HG03457 (cell line): ENCODE measurements at regions not wholly inside any gene's neighbourhood (a gene's known extent, or its start where the extent isn't known, plus 50 kb on each side); places are given as distances from the start of the nearest gene placed in this dataset.

Experiments used
- ATAC-seq: cut with Tn5 transposase; IDR thresholded peaks from one replicate; pipeline ENCODE4 v1.9.1; 2021; ENCODE audit warnings: moderate number of reproducible peaks; ENCODE audit not compliant: unreplicated experiment

DNA sequence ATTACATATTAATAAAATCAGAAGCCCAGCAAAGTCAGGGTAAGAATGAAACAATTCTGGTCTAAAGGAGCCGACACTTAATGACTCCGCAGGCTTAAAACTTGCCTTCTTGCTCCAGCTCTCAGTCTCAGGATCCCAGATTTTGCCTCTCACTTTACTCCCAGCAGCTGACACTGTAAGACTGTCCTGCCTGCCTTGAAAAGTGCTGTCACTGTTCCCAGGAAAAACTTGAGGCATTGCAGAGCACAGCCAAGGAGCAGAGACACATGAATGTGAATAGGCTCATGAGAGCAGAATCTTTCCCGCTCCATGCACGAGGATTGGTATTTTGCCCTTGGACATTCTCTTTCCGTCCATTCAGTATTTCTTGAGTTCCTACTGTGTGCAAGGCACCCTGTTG lies 457.6 kb upstream of the ZFHX3 start:
- no peak for ATAC-seq

DNA sequence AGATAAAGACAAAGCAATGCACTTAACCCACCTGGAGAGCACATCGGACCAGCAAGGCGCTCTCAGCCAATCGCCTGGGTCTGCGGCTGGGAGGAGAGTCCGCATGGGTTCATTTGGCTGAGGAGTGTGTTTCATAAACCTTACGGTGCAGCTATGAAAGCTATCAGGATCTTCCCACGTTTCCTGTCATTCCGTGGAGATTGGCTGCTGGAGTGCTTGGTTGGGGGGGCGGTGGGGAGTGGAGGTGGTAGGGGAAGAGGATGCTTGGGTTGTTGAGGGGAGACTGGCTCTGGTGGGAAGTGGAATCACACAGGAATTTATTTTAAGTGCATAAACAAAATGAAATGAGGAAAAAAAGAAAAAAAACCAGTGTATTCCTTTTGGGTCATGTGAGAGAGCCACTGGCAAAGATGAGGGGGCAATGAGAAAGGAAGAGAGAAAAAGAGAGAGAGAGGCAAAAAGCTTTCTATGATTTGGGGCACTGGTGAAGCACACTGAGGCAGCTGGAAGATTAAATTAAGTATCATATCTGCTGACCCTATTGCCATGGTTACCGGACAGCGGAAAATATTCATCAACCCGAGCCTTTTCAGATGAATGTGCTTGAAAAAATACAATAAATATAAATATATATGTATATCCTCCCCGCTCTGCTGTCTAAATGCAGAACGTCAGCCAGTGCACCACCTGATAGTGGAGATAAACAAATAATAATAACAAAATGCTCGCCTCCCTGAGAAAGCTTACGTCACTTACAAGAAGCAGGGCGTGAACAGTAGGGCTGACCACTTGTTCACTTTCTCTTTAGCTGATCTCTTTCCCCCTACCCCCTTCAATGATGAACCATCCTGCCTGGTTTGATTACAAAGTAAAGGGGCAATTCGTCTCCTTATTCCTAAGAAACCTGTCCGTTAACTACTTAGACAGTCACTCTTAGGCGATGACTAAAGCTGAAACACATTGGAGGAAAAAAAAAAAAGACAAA lies 457.0 kb upstream of the ZFHX3 start:
- ATAC-seq: no peak

DNA sequence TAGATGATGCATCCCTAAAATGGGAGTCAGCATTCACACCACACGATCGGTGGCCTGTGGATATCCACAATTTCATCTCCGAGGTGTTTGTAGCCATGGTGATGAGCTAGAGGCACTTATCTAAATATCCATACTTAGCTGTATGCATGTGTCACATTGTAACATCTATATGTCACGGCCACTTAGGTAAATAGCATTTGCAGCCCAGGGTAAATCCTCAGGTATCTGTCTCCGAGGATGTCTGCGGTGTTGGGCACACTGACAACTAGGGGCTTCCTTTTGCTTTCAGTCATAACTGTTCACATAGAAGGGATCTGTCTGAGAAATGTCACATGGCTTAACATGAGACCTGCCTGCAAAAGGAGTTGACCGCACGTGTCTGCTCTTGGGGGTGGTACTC lies 455.2 kb upstream of the ZFHX3 start:
- ATAC-seq: no peak

DNA sequence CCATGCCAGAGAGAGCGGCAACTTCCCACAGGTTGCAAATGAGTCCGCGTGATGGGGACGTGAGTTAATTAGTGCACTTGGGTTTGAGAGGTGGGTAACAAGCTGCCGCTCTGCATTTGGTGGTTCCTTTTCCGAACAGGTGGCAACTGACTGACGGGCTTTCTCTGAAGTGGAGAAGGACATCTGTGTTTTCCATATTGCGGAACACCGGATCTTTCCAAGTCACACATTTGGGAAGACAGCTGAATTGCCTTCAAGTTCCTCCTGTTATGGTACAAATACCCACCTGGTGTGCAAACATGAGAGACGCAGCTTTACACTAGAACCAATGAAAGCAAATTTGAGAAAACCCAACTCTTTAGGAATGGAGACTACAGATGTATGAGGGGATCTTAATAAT lies 451.3 kb upstream of the ZFHX3 start:
- no peak for ATAC-seq

DNA sequence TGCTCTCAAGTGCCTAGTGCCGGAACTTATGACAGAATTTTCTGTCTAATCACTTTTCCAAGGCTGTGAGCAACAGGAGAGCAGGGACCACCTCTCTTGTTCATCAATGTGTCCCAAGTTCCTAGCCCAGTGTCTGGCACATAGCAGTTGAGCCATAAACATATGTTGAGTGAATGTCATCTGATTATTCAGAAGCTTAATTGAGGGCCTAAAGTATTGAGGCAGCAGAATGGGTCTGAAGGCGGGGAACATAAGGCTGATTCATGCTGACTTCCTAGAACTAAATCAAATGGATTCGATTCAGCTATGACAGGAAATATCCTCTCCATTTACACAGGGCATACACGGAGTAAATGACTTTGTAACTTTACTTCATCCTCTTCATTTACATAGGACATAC lies 438.0 kb upstream of the ZFHX3 start:
- ATAC-seq: no peak

DNA sequence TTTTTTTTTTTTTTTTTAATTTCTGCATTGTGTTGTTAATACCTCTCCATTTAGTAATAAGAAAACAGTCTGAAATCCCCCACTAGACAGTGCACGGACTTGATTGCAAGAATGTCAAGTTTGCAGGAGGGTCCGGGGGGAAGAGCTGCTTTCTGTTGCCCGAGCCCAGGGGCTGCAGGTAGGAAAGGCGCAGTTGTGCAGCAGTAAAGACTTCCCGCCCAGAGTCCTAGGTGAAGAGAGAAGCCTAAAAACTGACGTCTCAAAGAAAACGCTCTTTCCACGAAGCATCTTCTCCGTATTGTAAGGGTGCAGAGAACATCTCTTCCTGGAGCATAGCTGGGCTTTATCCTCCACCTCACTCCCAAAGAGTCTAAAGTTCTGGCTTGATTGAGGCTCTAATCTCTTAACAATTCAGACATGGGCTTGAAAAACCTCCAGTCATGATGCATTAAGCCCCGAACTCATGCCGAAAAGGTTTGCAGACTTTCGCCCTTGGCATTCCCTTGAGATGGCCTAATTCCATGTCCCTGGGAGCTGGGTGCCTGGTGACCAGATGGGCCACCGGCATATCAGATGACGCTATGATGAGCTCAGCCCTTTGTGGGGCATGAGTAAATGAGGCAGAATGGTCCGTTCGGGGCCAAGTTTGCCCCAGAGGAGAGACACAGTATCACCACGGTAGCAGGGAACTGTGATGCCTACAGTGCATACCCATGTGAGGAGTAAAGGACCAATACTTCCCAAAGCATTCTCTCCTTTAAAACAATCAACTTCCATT lies 436.2 kb upstream of the ZFHX3 start:
- no peak for ATAC-seq

DNA sequence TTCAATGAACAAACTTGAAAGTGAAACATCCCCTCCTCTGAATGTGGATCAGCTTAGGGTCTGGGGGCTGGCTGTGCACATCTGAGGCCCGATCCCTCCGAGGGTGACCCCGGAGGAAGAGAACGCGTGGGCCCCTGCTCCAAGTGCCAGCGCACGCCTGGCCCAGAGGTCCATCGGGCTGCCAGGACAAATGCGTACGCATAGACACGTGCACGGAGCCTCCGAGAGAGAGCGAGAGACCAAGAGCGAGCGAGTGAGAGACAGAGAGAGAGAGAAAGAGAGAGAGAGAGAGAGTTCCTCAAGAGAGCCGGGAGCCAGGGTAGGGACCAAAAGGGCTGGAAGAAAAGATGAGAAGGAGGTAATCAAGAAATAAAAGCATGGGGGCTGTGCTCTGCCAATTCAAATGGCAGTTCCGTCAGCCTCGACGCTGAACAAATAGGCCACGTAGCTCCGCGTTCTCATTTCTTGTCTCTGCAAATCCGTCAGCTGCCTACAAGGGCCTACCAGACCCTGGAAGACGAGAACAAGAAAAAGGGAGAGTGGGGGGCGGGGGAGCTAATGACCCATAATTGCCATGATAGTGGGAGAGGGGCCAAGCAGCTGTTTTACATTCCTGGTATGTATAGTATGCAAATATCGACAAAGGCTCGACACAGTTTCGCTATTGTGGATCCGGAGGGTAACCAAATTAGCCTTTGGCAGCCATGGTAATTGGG lies 435.3 kb upstream of the ZFHX3 start:
- ATAC-seq: no peak

DNA sequence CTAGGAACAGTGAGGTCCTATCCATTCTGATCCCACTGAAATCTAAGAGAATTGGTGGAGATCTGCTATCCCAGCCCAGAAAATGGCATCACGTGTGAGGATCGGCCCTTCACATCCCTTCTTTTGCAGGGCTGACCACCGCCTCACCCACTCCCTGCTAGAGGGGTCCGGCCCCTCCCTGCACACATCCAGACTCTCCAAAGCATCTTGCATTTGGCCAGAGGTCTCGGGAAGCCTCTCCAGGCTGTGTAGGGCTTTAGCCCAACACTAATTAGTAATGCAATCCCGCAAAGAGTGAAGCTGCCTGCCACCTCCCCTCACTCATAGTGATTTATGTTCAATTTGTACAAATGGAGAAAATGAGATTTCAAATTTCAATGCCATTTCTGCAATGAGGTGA lies 434.4 kb upstream of the ZFHX3 start:
- ATAC-seq: no peak

DNA sequence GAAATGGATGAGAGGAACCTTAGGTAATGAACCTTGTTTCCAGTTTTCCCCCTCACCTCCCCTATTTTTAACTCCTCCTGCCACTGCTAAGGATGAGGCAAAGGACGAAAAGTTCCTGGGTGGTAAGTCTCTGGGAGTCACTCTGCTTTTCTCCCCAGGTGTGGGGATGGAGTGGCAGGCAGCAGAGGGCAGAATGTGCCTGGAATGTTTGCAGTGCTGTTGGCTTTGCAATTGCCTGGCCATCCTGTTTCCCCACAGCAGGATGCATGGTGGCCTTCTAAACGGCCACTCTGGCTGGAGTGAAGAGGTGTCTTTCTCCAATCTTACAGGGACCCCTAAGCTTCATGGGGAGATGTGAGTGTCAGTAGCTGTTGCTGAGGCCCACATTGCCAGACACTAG lies 432.5 kb upstream of the ZFHX3 start:
- no peak for ATAC-seq

DNA sequence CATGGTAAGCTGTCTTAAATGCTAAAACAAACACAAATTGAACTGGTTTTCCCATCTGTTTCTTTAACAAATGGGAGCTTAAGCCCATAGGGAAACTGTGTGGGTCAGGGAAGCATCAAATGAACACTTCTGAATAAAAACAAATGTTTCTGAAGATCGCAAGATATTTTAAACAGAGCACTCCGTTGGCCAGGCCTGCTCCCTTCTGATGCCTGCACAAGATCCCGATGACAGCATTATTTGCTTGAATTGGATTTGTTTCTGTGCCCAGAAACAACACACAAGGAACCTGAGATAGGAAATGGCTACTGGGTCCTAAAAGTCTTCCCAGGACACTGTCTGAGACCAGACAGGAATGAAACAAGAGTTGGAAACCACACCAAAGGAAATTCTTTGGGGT lies 425.8 kb upstream of the ZFHX3 start:
- ATAC-seq: no peak

DNA sequence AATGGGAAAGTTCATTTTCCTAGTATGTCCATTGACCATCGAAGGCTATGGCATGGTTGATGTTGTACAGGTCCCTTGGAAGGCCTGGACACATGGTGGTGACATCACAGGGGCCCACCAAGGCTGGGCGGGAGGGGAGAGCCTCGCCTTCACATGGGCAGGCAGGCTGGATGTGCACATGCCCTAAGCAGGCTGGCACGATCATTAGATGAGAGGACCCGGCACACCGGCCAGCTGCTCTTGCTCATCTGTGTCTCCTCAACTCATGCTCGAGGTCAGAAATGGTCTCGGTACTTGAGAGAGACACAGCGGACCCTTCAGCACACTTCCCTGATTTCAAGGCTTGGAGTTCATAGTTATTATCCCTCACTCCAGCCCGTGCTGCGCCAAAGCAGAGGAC lies 416.9 kb upstream of the ZFHX3 start:
- no peak for ATAC-seq

DNA sequence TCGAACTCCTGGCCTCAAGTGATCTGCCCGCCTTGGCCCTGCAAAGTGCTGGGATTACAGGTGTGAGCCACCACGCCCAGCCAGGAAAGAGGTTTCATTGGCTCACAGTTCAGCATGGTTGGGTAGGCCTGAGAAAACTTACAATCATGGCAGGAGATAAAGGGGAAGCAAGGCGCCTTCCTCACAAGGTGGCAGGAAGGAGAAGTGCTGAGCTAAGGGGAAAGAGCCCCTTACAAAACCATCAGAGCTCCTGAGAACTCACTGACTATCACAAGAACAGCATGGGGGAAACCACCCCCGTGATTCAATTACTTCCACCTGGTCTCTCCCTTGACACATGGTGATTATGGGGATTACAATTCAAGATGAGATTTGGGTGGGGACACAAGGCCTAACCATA lies 411.7 kb upstream of the ZFHX3 start:
- no peak for ATAC-seq

DNA sequence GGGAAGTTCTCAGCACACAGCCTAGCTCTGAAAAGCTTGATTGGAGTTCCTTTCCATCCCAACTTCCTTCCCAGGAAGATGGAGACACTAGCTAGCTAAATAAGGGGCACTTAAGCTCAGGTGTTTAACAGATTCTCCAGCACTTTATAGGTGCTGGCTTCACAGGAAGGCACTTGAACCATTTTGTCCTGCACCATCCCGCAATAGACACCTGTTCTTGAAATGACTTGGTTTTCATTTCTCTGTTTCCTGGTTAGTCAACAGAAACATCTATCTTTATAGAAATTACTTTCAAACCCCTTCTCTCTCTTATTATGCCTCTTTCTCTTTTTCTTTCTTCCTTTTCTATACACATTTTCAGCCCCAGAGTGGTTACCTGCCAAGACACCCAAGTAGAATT lies 409.9 kb upstream of the ZFHX3 start:
- no peak for ATAC-seq

DNA sequence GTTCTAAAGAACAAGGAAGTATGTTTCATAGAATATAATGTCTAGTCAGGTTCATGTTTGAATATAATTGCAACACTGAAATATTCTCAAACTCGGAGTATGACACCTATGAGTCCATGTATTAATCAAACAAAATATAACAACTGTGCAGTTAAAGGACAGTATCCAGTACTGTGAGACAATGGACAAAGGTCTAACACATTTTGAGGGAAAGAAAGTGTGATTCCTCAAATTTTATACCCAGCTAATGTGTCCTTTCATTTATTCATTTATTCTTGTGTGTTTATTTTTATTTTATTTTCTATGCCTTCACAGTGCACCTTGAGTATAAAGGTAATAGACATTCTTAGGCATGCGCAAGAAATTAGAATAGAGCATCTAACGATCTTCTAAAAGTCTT lies 401.0 kb upstream of the ZFHX3 start:
- ATAC-seq: no peak

DNA sequence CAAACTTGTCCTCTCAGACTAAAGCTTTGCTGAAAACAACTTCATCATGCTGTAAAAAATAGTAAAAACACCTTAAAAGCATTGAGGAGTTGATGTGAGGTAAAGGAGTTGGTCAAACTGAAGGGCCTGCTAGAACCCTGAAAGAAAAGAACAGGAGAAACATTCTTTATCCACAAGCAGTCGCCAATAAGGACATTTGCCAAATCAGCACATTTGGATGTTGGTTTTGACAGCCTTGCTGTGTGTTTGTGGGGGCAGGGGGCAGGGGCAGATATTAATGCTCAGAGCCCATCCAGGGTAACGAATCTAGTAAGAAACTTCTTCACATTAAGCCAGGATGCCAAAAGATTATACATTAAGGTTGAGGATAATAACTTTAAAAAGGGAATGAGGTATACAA lies 399.9 kb upstream of the ZFHX3 start:
- ATAC-seq: no peak

DNA sequence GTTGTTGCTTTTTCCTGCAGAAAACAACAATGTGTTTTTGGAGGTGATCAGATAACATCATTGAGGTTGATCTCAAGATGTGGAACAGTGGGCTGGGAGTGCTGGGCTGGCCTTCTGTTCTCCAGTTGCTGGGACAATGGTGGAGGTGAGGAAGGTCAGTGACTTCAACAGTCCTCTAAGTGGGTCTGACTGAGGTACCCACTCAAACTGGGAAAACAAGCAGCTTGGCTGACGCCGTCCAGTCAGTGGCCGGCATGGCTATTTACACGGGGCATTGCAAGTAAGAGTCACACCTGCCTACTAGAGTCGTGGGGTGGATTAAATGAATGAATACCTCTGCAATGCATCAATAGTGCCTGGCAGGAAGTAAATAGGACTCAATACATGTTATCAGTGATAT lies 386.7 kb upstream of the ZFHX3 start:
- no peak for ATAC-seq

DNA sequence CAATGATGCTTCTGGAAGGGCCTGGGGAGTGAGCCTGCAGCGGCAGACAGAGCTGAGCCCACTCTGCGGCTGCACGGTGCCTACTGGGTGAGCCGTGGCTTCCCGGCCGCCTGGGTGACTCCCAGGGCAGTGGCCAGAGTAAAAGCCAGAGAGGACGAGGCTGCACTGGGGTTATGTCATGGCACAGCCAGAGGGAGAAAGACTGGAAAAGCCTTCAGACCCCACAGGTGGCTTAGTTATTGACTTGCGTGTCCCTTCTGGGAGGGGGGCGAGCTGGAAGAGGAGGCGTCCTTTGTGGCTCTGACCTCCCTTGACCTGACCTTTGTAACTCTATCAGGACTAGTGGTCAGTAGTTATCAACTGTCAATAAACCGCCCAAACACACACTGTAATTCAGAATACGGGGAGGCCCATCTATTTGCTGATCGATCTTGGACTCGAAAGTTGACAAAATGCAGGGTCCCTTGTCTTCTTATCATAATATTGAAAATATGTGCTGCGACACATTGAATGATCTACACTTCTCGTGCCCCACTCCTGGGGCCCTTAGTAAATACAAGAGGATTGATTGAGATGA lies 385.9 kb upstream of the ZFHX3 start:
- no peak for ATAC-seq

DNA sequence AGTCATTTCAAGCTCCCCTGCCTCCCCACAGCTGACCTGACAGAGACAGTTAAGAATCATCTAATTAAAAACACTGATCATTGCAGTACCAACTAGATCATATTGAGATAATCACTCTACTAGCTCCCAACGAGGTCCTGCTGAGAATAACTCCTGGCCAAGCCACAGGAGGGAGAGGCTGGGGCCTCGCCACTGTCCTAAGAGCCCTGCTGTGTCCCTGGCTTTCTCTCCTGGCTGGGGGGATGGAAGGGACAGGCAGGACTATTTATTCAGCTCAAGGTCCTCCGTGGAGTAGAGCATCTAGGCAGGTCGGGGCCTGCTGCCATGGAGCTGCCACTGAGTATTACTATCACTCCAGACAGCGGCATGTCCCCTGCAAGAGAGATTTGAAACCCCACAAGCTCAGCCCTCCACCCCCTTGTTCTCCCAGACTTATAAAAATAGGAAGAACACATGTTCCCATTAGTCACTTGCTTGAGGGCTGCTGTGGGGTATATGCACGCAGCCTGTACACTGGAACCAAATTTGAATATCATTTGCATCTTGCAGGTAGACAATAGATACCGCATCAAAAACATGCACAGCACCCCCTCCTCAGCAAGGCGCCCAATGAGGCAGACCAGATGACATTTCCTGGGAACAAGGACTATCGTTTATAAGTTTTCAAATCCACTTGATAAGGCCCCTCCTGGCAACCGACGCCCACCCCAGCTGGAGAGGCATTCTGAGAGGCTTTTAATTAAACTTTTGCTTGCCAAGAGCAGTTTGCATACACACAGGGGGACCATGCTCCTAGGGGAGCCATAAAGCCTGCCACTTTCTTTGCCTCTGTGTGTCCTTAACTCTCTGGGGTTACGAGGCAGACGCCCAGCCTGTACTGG lies 385.2 kb upstream of the ZFHX3 start:
- ATAC-seq: no peak

DNA sequence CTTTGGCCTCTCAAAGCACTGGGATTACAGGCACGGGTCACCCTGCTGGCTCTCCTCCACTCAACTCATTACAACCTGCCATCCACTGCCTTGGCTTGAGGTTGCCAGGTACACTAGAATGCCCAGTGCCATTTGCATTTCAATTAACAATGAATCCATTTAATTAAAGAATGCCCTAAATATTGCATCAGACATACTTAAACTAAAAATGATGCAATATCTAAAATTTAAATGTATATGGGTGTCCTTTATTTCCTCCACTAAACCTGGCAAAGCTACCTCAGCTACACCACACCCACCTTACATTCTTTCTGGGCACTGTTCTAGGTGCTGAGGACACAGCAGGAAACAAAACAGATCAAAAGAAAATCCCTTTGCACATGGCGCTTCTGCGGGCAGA lies 382.2 kb upstream of the ZFHX3 start:
- no peak for ATAC-seq

DNA sequence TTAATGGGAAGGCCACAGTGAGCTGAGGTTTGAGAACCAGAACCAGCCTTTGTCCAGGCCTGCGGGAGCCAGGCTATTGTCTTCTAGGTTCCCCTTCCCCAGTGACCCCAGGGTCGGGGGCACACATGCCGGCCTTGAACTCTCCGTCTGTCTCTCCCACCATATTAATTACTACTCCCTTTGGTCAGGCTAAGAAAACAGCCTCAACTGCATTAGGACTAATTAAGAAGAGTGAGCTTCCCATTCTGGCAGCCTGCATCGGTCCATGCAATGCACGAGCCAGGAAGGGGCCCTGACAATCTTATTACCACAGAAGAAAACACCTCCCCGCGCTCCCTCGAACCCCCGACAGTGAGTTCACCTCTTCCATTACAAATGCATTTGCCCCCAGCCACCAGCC lies 380.2 kb upstream of the ZFHX3 start:
- ATAC-seq: no peak
